ENCODE measurements at regions not wholly inside any gene's neighbourhood (a gene's known extent, or its start where the extent isn't known, plus 50 kb on each side); places are given as distances from the start of the nearest gene placed in this dataset.

- TF ChIP-seq EZH2 (IDR thresholded peaks at IDR 0.05; ENCODE audit: borderline replicate concordance, low read depth, low read length, poor library complexity, severe bottlenecking) (no peak), CTCF (conservative IDR thresholded peaks at IDR 0.05; ENCODE audit: low read depth, low read length) (no peak)
- no TSS peak for BruUV-seq (replicated peaks)
- POLR2A ChIA-PET (ENCODE audit: low non-redundant PET): no interaction called here
- intact Hi-C loops (cut with micrococcal nuclease; ENCODE audit: unreplicated experiment): no loop called here
- DNase-seq (ENCODE audit: low spot score): no peak
- H3K4me1 ChIP-seq (ENCODE audit: insufficient read depth, low read length, poor library complexity, severe bottlenecking): peaks cover 10% of the 10 kb centered on the region
- no peaks in the 10 kb centered on the region for H3K36me3 ChIP-seq (ENCODE audit: insufficient read depth, low read length, poor library complexity, severe bottlenecking)
- no peak overlapping the region for H3K4me3 ChIP-seq (ENCODE audit: low read depth, low read length, poor library complexity, severe bottlenecking)
- no peaks in the 10 kb centered on the region for H3K9me3 ChIP-seq (ENCODE audit: low read depth, low read length, poor library complexity, severe bottlenecking)
- CTCF ChIA-PET: no interaction called here
- H3K27ac ChIP-seq (ENCODE audit: low read depth, low read length, poor library complexity, severe bottlenecking): no peak overlapping the region
- no peaks in the 10 kb centered on the region for H3K27me3 ChIP-seq (replicated peaks; ENCODE audit: insufficient read depth, low read depth, low read length, poor library complexity)
Observed at GRCh38 chr2:142586693-142587580, 290.5 kb upstream of the KYNU start.

- no peak for TF ChIP-seq CTCF (conservative IDR thresholded peaks at IDR 0.05; ENCODE audit: low read depth, low read length)
- no peak for TF ChIP-seq EZH2 (IDR thresholded peaks at IDR 0.05; ENCODE audit: borderline replicate concordance, low read depth, low read length, poor library complexity, severe bottlenecking)
- Histone ChIP-seq H3K27ac (ENCODE audit: low read depth, low read length, poor library complexity, severe bottlenecking) (no peak overlapping the region), H3K36me3 (ENCODE audit: insufficient read depth, low read length, poor library complexity, severe bottlenecking) (no peaks in the 10 kb centered on the region), H3K4me1 (ENCODE audit: insufficient read depth, low read length, poor library complexity, severe bottlenecking) (peaks cover 10% of the 10 kb centered on the region), H3K9me3 (ENCODE audit: low read depth, low read length, poor library complexity, severe bottlenecking) (no peaks in the 10 kb centered on the region), H3K4me3 (ENCODE audit: low read depth, low read length, poor library complexity, severe bottlenecking) (no peak overlapping the region), H3K27me3 (replicated peaks; ENCODE audit: insufficient read depth, low read depth, low read length, poor library complexity) (no peaks in the 10 kb centered on the region)
- DNase-seq (ENCODE audit: low spot score): no peak
- no TSS peak for BruUV-seq (replicated peaks)
- ChIA-PET POLR2A (ENCODE audit: low non-redundant PET) (no interaction called here), CTCF (no interaction called here)
- intact Hi-C loops (cut with micrococcal nuclease; ENCODE audit: unreplicated experiment): no loop called here
Observed at GRCh38 chr2:142585785-142586184, 291.7 kb upstream of the KYNU start.

GRCh38 chr2:142582317-142582716 is 295.1 kb upstream of the KYNU start:
- Histone ChIP-seq H3K9me3 (ENCODE audit: low read depth, low read length, poor library complexity, severe bottlenecking) (peaks cover 4% of the 10 kb centered on the region), H3K4me1 (ENCODE audit: insufficient read depth, low read length, poor library complexity, severe bottlenecking) (peaks cover 8% of the 10 kb centered on the region), H3K36me3 (ENCODE audit: insufficient read depth, low read length, poor library complexity, severe bottlenecking) (no peaks in the 10 kb centered on the region), H3K4me3 (ENCODE audit: low read depth, low read length, poor library complexity, severe bottlenecking) (no peak overlapping the region), H3K27me3 (replicated peaks; ENCODE audit: insufficient read depth, low read depth, low read length, poor library complexity) (no peaks in the 10 kb centered on the region), H3K27ac (ENCODE audit: low read depth, low read length, poor library complexity, severe bottlenecking) (no peak overlapping the region)
- BruUV-seq (replicated peaks): no TSS peak
- ChIA-PET CTCF (no interaction called here), POLR2A (ENCODE audit: low non-redundant PET) (no interaction called here)
- DNase-seq (ENCODE audit: low spot score): peak; percentile 45
- intact Hi-C loops (cut with micrococcal nuclease; ENCODE audit: unreplicated experiment): no loop called here
- TF ChIP-seq EZH2 (IDR thresholded peaks at IDR 0.05; ENCODE audit: borderline replicate concordance, low read depth, low read length, poor library complexity, severe bottlenecking): no peak
- TF ChIP-seq CTCF (conservative IDR thresholded peaks at IDR 0.05; ENCODE audit: low read depth, low read length): peak; percentile 48; the same call in 1 of the 2 replicates
